PC-3 (cell line): ENCODE measurements at regions not wholly inside any gene's neighbourhood (a gene's known extent, or its start where the extent isn't known, plus 50 kb on each side); places are given as distances from the start of the nearest gene placed in this dataset.

Source experiments
- ATAC-seq: fragments of 200-7000 bp; cut with Tn5 transposase; 2 replicates; pipeline ENCODE4 v1.9.1; 2020; ENCODE audit warnings: mild to moderate bottlenecking, moderate library complexity
- BruUV-seq: library from RNA; stranded (reverse); fragments of 400-500 nt; replicated peaks from 2 replicates; lab custom pipeline; 2021; lab: Mats Ljungman, UMichigan
- CTCF ChIA-PET: fragments of 300-600 bp; sonication (Branson Sonifier 250); formaldehyde crosslinking; loops from one replicate; lab custom pipeline; 2022; ENCODE audit warnings: antibody characterized with exemption; lab: Charles Lee
- POLR2A ChIA-PET: fragments of 300-600 bp; sonication (Branson Sonifier 250); formaldehyde crosslinking; loops from one replicate; lab custom pipeline; 2022; ENCODE audit warnings: antibody characterized with exemption; ENCODE audit not compliant: unreplicated experiment; lab: Charles Lee
- DNase-seq: peaks from one replicate; pipeline ENCODE4 v3.0.0-alpha.2; 2015
- H2AFZ ChIP-seq: fragments of 300-600 bp; sonication (generic); 2 replicates; pipeline ENCODE4 v1.6.0; 2016; ENCODE audit warnings: antibody characterized with exemption, low read length
- H3F3A ChIP-seq: fragments of 300-600 bp; sonication (generic); one replicate; pipeline ENCODE4 v1.6.0; 2017; ENCODE audit warnings: antibody characterized with exemption, low read length, control low read depth, mild to moderate bottlenecking; ENCODE audit not compliant: unreplicated experiment
- H3K27ac ChIP-seq: fragments of 300-600 bp; sonication (generic); 2 replicates; pipeline ENCODE4 v1.5.1; 2016; ENCODE audit warnings: mild to moderate bottlenecking, low read length
- H3K27me3 ChIP-seq: fragments of 300-600 bp; sonication (generic); 2 replicates; pipeline ENCODE4 v1.6.1; 2016; ENCODE audit warnings: low read length, mixed read lengths
- H3K36me3 ChIP-seq: fragments of 300-600 bp; sonication (generic); 2 replicates; pipeline ENCODE4 v1.6.1; 2016; ENCODE audit warnings: low read depth, mixed run types, low read length, mixed read lengths
- H3K4me1 ChIP-seq: fragments of 300-600 bp; sonication (generic); 2 replicates; pipeline ENCODE4 v1.5.1; 2016; ENCODE audit warnings: low read length; ENCODE audit not compliant: insufficient read depth
- H3K4me2 ChIP-seq: fragments of 300-600 bp; sonication (generic); 2 replicates; pipeline ENCODE4 v1.6.0; 2016; ENCODE audit warnings: low read length
- H3K4me3 ChIP-seq: fragments of 300-600 bp; sonication (generic); 2 replicates; pipeline ENCODE4 v1.5.1; 2016; ENCODE audit warnings: mild to moderate bottlenecking, low read length, mixed read lengths
- H3K79me2 ChIP-seq: fragments of 300-600 bp; sonication (generic); 2 replicates; pipeline ENCODE4 v1.6.1; 2017; ENCODE audit warnings: low read length, mixed read lengths
- H3K9ac ChIP-seq: fragments of 300-600 bp; sonication (generic); 2 replicates; pipeline ENCODE4 v1.6.0; 2016; ENCODE audit warnings: mild to moderate bottlenecking, low read length
- H3K9me2 ChIP-seq: fragments of 300-600 bp; sonication (generic); replicated peaks from 2 replicates; pipeline ENCODE4 v1.6.1; 2016; ENCODE audit warnings: mixed run types, low read length, mixed read lengths
- H3K9me3 ChIP-seq: fragments of 300-600 bp; sonication (generic); 2 replicates; pipeline ENCODE4 v1.6.1; 2016; ENCODE audit warnings: low read length, mixed read lengths
- H4K20me1 ChIP-seq: fragments of 300-600 bp; sonication (generic); 2 replicates; pipeline ENCODE4 v1.6.1; 2016; ENCODE audit warnings: low read length, mixed read lengths
- EZH2 ChIP-seq: fragments of 300-600 bp; sonication (generic); IDR thresholded peaks from one replicate; pipeline ENCODE4 v1.6.1; 2017; ENCODE audit warnings: antibody characterized with exemption, mild to moderate bottlenecking, low read length; ENCODE audit not compliant: unreplicated experiment
- EZH2phosphoT487 ChIP-seq: fragments of 300-600 bp; sonication (generic); IDR thresholded peaks from 2 replicates; pipeline ENCODE4 v1.6.1; 2018; ENCODE audit warnings: mild to moderate bottlenecking, antibody characterized with exemption, low read length, borderline replicate concordance
- intact Hi-C: fragments of 100-400 bp; cut with micrococcal nuclease; formaldehyde crosslinking; loops from 2 replicates; pipeline ENCODE4 v1.9.0; 2023
- TF ChIP-seq, protein P1 (sequence below): fragments of 300-600 bp; sonication (generic); conservative IDR thresholded peaks from 2 replicates; pipeline ENCODE4 v1.5.1; 2017; ENCODE audit warnings: antibody characterized with exemption, low read depth, mild to moderate bottlenecking, low read length

GRCh38 chr5:67673618-67674017 is 477.0 kb upstream of the CD180 start:
- H3K4me1 ChIP-seq = no peaks in the 10 kb centered on the region
- ChIA-PET POLR2A (no interaction called here), CTCF (no interaction called here)
- H3K27ac ChIP-seq = no peak overlapping the region
- ATAC-seq = no peak
- no peak for DNase-seq
- intact Hi-C loops = no loop called here
- TF ChIP-seq EZH2phosphoT487 (no peak), EZH2 (no peak)
- TF ChIP-seq, protein P1, sequence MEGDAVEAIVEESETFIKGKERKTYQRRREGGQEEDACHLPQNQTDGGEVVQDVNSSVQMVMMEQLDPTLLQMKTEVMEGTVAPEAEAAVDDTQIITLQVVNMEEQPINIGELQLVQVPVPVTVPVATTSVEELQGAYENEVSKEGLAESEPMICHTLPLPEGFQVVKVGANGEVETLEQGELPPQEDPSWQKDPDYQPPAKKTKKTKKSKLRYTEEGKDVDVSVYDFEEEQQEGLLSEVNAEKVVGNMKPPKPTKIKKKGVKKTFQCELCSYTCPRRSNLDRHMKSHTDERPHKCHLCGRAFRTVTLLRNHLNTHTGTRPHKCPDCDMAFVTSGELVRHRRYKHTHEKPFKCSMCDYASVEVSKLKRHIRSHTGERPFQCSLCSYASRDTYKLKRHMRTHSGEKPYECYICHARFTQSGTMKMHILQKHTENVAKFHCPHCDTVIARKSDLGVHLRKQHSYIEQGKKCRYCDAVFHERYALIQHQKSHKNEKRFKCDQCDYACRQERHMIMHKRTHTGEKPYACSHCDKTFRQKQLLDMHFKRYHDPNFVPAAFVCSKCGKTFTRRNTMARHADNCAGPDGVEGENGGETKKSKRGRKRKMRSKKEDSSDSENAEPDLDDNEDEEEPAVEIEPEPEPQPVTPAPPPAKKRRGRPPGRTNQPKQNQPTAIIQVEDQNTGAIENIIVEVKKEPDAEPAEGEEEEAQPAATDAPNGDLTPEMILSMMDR = no peak
- no peak overlapping the region for H3K4me3 ChIP-seq
- no peak overlapping the region for H2AFZ ChIP-seq
- 0 out of 2 replicates have a peak, but pooled peaks cover 9% of the 10 kb centered on the region for H3K27me3 ChIP-seq
- H3K79me2 ChIP-seq = no peaks in the 10 kb centered on the region
- no peak overlapping the region for H3K9ac ChIP-seq
- H3K36me3 ChIP-seq = no peaks in the 10 kb centered on the region
- H3K9me2 ChIP-seq = no peaks in the 10 kb centered on the region
- no peak overlapping the region for H3K4me2 ChIP-seq
- no TSS peak for BruUV-seq
- H4K20me1 ChIP-seq = no peaks in the 10 kb centered on the region
- no peaks in the 10 kb centered on the region for H3K9me3 ChIP-seq
- no peaks in the 10 kb centered on the region for H3F3A ChIP-seq

DNA sequence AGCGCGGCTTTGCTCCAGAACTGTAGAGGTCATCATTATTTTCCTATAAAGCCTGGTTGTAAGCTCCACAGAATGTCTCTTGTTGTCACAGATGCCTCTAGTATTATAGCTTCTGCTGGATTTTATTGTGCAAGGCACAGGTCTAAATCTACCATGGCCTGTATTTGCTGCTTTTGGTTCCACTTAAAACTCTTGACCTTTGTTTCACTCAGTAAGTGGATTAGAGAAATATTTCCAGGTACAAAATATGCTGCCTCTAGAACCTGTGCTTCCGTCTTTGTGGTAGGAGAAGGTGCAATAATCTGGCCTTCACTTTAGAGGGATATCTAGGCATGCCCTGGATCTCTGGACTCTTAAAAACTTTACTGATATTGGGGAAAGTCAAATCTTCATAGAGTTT is 476.6 kb upstream of the CD180 start:
- intact Hi-C loops = no loop called here
- ATAC-seq = no peak
- TF ChIP-seq EZH2phosphoT487 = no peak
- no peak for TF ChIP-seq EZH2
- TF ChIP-seq, protein P1 = no peak
- Histone ChIP-seq H3K79me2 (no peaks in the 10 kb centered on the region), H3K36me3 (no peaks in the 10 kb centered on the region), H3K27me3 (0 out of 2 replicates have a peak, but pooled peaks cover 9% of the 10 kb centered on the region), H3F3A (no peaks in the 10 kb centered on the region), H3K27ac (no peak overlapping the region), H3K4me3 (no peak overlapping the region), H3K9me2 (no peaks in the 10 kb centered on the region), H3K9ac (no peak overlapping the region), H3K4me2 (no peak overlapping the region), H3K4me1 (no peaks in the 10 kb centered on the region), H2AFZ (no peak overlapping the region), H4K20me1 (no peaks in the 10 kb centered on the region), H3K9me3 (no peaks in the 10 kb centered on the region)
- ChIA-PET POLR2A (no interaction called here), CTCF (no interaction called here)
- DNase-seq = no peak
- no TSS peak for BruUV-seq

DNA sequence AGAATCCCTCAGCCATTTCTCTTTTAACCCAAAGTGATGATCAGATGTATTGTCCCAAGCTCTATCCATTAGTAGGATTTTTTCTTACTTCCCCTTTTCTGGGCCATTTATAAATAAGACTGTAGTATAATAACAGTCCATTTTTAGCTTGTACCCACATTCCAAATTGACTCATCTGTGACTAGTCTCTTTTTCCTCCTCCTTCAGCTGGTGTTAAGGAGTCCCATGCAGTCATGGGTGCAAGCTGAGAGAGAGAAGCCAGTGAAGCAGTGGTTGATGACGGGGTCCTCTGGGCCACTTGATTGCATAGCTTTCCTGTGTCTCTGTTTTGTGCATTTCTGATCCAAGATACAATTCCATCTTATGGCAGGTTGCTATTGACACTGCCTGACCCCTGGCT is 476.0 kb upstream of the CD180 start:
- Histone ChIP-seq H2AFZ (no peak overlapping the region), H4K20me1 (no peaks in the 10 kb centered on the region), H3K4me1 (no peaks in the 10 kb centered on the region), H3K9me3 (no peaks in the 10 kb centered on the region), H3K36me3 (no peaks in the 10 kb centered on the region), H3K4me2 (no peak overlapping the region), H3K4me3 (no peak overlapping the region), H3K27ac (no peak overlapping the region), H3K9me2 (no peaks in the 10 kb centered on the region), H3K79me2 (no peaks in the 10 kb centered on the region), H3K27me3 (0 out of 2 replicates have a peak, but pooled peaks cover 9% of the 10 kb centered on the region), H3K9ac (no peak overlapping the region), H3F3A (no peaks in the 10 kb centered on the region)
- ATAC-seq (no peak), DNase-seq (no peak)
- TF ChIP-seq EZH2 (no peak), EZH2phosphoT487 (no peak)
- TF ChIP-seq, protein P1 = no peak
- ChIA-PET CTCF (no interaction called here), POLR2A (no interaction called here)
- intact Hi-C loops = no loop called here
- BruUV-seq = no TSS peak
